Heart left ventricle (tissue), 16 donors: ENCODE measurements at regions not wholly inside any gene's neighbourhood (a gene's known extent, or its start where the extent isn't known, plus 50 kb on each side); places are given as distances from the start of the nearest gene placed in this dataset.

ENCODE experiments used
- ATAC-seq, 4 donors: fragments of 200-7000 bp; cut with Tn5 transposase; one replicate each; pipeline ENCODE4 v1.9.1; 2020 to 2022; ENCODE audit warnings: moderate library complexity in 4 of 4, mild to moderate bottlenecking in 3 of 4, moderate number of reproducible peaks in 1 of 4
- DNase-seq, 5 donors: peaks; one replicate each; pipeline ENCODE4 v3.0.0-alpha.2; 2020
- H3K27ac ChIP-seq, 12 donors: fragments of 200-600 bp; sonication (generic) in 4 of 12; one replicate each; pipeline versions ENCODE4 v1.5.0 to v1.8.0; 2016 to 2022; ENCODE audit warnings: mild to moderate bottlenecking in 2 of 12
- H3K27me3 ChIP-seq, 9 donors: fragments of 200-600 bp; sonication (generic) in 2 of 9; one replicate each; pipeline versions ENCODE4 v1.5.1 to v1.8.0; 2016 to 2022; ENCODE audit warnings: mild to moderate bottlenecking in 3 of 9
- H3K36me3 ChIP-seq, 9 donors: fragments of 200-600 bp; sonication (generic) in 2 of 9; one replicate each; pipeline versions ENCODE4 v1.5.0 to v1.8.0; 2018 to 2022; ENCODE audit warnings: mild to moderate bottlenecking in 2 of 9
- H3K4me1 ChIP-seq, 12 donors: fragments of 200-600 bp; sonication (generic) in 4 of 12; one replicate each; pipeline versions ENCODE4 v1.5.0 to v1.8.0; 2016 to 2022; ENCODE audit warnings: mild to moderate bottlenecking in 3 of 12
- H3K4me3 ChIP-seq, 12 donors: fragments of 200-600 bp; sonication (generic) in 4 of 12; one replicate each; pipeline versions ENCODE4 v1.5.0 to v1.8.0; 2017 to 2022; ENCODE audit warnings: mild to moderate bottlenecking in 9 of 12, moderate library complexity in 4 of 12
- H3K9me3 ChIP-seq, 12 donors: fragments of 200-600 bp; sonication (generic) in 4 of 12; one replicate each; pipeline versions ENCODE4 v1.5.0 to v1.8.0; 2016 to 2022; ENCODE audit warnings: mild to moderate bottlenecking in 1 of 12
- CTCF ChIP-seq, 12 donors: fragments of 200-600 bp; sonication (generic) in 4 of 12; IDR thresholded peaks; one replicate each; pipeline versions ENCODE4 v1.5.0 to v1.8.0; 2018 to 2022; ENCODE audit warnings: antibody characterized with exemption in 12 of 12, mild to moderate bottlenecking in 5 of 12
- POLR2A ChIP-seq, 2 donors: fragments of 450-650 bp; IDR thresholded peaks; one replicate each; pipeline ENCODE4 v1.6.1; 2017; ENCODE audit warnings: antibody characterized with exemption in 2 of 2, mild to moderate bottlenecking in 2 of 2, moderate library complexity in 2 of 2
- WGBS, 4 donors: extraction: QIAGEN DNeasy Blood & Tissue Kit in 2 of 4; methylation state at CpG; one replicate each; pipeline versions ENCODE4 v1.1.5 to v1.1.7; 2013 to 2018; 5-methylcytosine and 5-hydroxymethylcytosine counted together
- intact Hi-C, 10 donors: fragments of 100-400 bp; cut with DNase I; formaldehyde crosslinking; loops; one replicate each; pipeline versions ENCODE4 v1.11.1 to v1.14.2; 2022
- donor health status: ischemic (EF 13 %, LVEDD 7.1; RV severe dilation, severe dysfunction).
- donor health status: healthy with polysubstance abuse.
- donor health status: DM: no; HTN: yes; CAD: no.
- donor health status: DM: no; HTN: no; CAD: no.
- donor health status: ischemic (EF 25% LVEDD 6.9; RV normal size, moderate dysfunction).
- donor health status: ischemic (EF 25% LVEDD 5.7; RV mildly dilated, moderate dysfunction).
- donor health status: healthy.
- donor health status: DM: yes; HTN: yes; CAD: no.
- donor health status: ischemic (EF 35%, LVEDD 5.7; RV mildly dilated, moderate dysfunction).
- donor health status: nonischemic (EF 11% LVEDD 7.7; RV severe dilation, severe dysfunction).
- donor health status: DM: yes; HTN: yes; CAD: no.
- donor health status: PGD.
- donor health status: ischemic (EF 29% LVEDD 5.4; RV normal size, mild dysfunction).
- donor health status: nonischemic (EF 23%, LVEDD 6.1; RV moderate dilation, normal function).

- Histone ChIP-seq H3K4me1 (peaks cover 0 to 28% (median 8%) of the 10 kb centered on the region in 12 donors), H3K4me3 (no peak overlapping the region), H3K27ac (no peak overlapping the region), H3K9me3 (no peaks in the 10 kb centered on the region), H3K27me3 (no peaks in the 10 kb centered on the region), H3K36me3 (no peaks in the 10 kb centered on the region)
- no peak for ATAC-seq
- intact Hi-C loops = no loop called here
- WGBS, 4 donors = 97 to 99% (median 97%) methylated on average over 3 of the region's 3 CpGs
- no peak for DNase-seq
- TF ChIP-seq CTCF (IDR thresholded peaks at IDR 0.05) = no peak
- no peak for TF ChIP-seq POLR2A (IDR thresholded peaks at IDR 0.05)
Measured at GRCh38 chr3:72147600-72147999, 362.7 kb upstream of the PROK2 start.

GRCh38 chr3:72145506-72146380, 360.8 kb upstream of the PROK2 start:
- intact Hi-C loops = no loop called here
- 70 to 74% (median 72%) methylated on average over 12 of the region's 12 CpGs for WGBS, 4 donors
- peak in 2 of 4 donors; percentile 49 to 52 for ATAC-seq
- Histone ChIP-seq H3K27ac (no peak overlapping the region), H3K4me3 (no peak overlapping the region), H3K4me1 (peaks cover 0 to 27% (median 3%) of the 10 kb centered on the region in 12 donors), H3K9me3 (peaks cover 0 to 3% (median 0%) of the 10 kb centered on the region in 12 donors), H3K27me3 (no peaks in the 10 kb centered on the region), H3K36me3 (no peaks in the 10 kb centered on the region)
- no peak for TF ChIP-seq CTCF (IDR thresholded peaks at IDR 0.05)
- no peak for TF ChIP-seq POLR2A (IDR thresholded peaks at IDR 0.05)
- no peak for DNase-seq

DNA sequence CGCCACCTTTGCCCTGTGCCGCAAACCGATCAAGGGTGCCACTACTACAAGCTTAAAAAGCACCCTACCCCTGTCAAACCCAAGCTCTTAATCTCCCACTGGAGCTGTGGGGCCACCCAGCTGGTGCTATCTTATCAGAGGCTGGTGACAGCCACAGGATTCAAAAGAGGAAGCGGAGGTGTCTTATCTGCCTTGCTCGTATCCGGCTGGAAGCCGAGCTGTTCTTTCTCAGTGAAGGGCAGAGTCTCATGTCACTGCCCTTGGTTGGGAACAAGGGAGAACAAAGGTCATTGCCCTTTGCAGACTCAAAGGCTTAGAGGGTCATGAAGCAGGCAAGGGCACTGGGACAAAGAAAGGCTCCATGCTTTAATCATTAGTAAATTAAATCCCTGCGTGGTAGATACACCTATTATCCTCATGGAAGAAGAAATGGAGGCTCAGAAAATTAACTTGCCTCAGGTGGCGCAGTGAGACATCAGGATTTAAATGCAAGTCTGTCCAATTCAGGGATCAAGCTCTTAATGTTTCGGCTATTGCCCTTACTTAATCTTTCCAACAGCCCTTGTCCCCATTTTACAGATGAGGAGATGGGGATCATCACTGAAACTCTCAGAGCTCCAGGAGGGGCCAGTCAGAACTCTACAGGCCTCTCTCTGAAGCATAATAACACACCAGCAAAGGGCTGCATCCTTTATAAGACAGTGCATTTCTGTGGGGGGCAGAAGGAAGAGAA, 360.0 kb upstream of the PROK2 start:
- Histone ChIP-seq H3K4me1 (peaks cover 0 to 27% (median 3%) of the 10 kb centered on the region in 12 donors), H3K27me3 (no peaks in the 10 kb centered on the region), H3K27ac (no peak overlapping the region), H3K36me3 (no peaks in the 10 kb centered on the region), H3K4me3 (no peak overlapping the region), H3K9me3 (peaks cover 0 to 3% (median 0%) of the 10 kb centered on the region in 12 donors)
- peak; percentile 79 to 97 (median 89) for ATAC-seq
- WGBS, 4 donors = 28 to 63% (median 35%) methylated on average over 10 of the region's 10 CpGs
- peak in 4 of 5 donors; percentile 31 to 73 (median 42) for DNase-seq
- no peak for TF ChIP-seq CTCF (IDR thresholded peaks at IDR 0.05)
- TF ChIP-seq POLR2A (IDR thresholded peaks at IDR 0.05) = no peak
- intact Hi-C loops = no loop called here
